Right lobe of liver (tissue), 4 donors: ENCODE measurements at regions not wholly inside any gene's neighbourhood (a gene's known extent, or its start where the extent isn't known, plus 50 kb on each side); places are given as distances from the start of the nearest gene placed in this dataset.

Experiments
- POLR2A ChIP-seq: fragments of 450-650 bp; IDR thresholded peaks from one replicate; pipeline ENCODE4 v1.6.1; 2017; ENCODE audit warnings: antibody characterized with exemption, mild to moderate bottlenecking
- TF ChIP-seq, protein P1 (sequence below), 4 donors: fragments of 200-600 bp in 3 of 4; fragments of 450-650 bp in 1 of 4; IDR thresholded peaks; one replicate each; pipeline versions ENCODE4 v1.5.1 to v1.8.0; 2016 to 2022; ENCODE audit warnings: antibody characterized with exemption in 4 of 4, mild to moderate bottlenecking in 2 of 4
- donor health status: DM: no; HTN: no; CAD: no.
- donor health status: DM: no; HTN: no; CAD: no.
- donor health status: DM: no; HTN: yes; CAD: no.

GRCh38 chr9:99360026-99360425, 137.9 kb downstream of the SEC61B start:
- TF ChIP-seq, protein P1, sequence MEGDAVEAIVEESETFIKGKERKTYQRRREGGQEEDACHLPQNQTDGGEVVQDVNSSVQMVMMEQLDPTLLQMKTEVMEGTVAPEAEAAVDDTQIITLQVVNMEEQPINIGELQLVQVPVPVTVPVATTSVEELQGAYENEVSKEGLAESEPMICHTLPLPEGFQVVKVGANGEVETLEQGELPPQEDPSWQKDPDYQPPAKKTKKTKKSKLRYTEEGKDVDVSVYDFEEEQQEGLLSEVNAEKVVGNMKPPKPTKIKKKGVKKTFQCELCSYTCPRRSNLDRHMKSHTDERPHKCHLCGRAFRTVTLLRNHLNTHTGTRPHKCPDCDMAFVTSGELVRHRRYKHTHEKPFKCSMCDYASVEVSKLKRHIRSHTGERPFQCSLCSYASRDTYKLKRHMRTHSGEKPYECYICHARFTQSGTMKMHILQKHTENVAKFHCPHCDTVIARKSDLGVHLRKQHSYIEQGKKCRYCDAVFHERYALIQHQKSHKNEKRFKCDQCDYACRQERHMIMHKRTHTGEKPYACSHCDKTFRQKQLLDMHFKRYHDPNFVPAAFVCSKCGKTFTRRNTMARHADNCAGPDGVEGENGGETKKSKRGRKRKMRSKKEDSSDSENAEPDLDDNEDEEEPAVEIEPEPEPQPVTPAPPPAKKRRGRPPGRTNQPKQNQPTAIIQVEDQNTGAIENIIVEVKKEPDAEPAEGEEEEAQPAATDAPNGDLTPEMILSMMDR (IDR thresholded peaks at IDR 0.05) = no peak
- TF ChIP-seq POLR2A = no peak
